Endothelial cell of umbilical vein (primary cell): ENCODE measurements at regions not wholly inside any gene's neighbourhood (a gene's known extent, or its start where the extent isn't known, plus 50 kb on each side); places are given as distances from the start of the nearest gene placed in this dataset.

Source experiments
- CTCF ChIP-seq, 2 donors: IDR thresholded peaks; 1 replicate in 1 of 2; 2 replicates in 1 of 2; pipeline ENCODE4 v1.5.1; 2011; ENCODE audit warnings: low read length in 2 of 2, mild to moderate bottlenecking in 2 of 2, moderate library complexity in 2 of 2, control low read depth in 1 of 2, inconsistent platforms in 1 of 2, low read depth in 1 of 2; ENCODE audit not compliant: insufficient read depth in 1 of 2; ENCODE audit errors: extremely low read depth in 1 of 2
- POLR2A ChIP-seq: IDR thresholded peaks from 2 replicates; pipeline ENCODE4 v1.6.1; 2012; ENCODE audit warnings: low read depth, mild to moderate bottlenecking, control low read depth, low read length
- POLR2AphosphoS5 ChIP-seq: IDR thresholded peaks from 2 replicates; pipeline ENCODE4 v1.6.1; 2012; ENCODE audit warnings: low read depth, mild to moderate bottlenecking, control low read depth, low read length, moderate library complexity; ENCODE audit not compliant: insufficient read depth
- TF ChIP-seq, protein P1 (sequence below): IDR thresholded peaks from 2 replicates; pipeline ENCODE4 v1.6.1; 2011; ENCODE audit not compliant: insufficient read depth, insufficient read length

DNA sequence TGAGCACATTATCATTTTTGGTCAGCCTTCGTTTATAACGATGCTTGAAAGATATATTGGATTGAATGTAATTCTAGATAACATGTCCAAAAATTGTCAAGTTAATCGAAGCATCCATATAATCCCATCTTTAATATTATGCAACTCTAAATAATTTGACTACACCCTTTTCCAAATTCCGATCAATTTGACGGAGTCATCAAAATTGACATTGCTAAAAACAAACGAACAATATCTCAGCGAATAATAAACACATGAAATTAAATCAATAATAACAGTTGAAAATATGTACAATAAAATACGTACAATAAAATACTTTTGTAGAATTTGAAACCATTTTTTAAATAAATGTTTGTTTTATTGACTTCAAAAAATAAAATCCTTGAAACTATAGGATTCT is 1516.4 kb downstream of the EFNB2 start:
- TF ChIP-seq POLR2A (no peak), CTCF (IDR thresholded peaks at IDR 0.05; ENCODE audit: extremely low read depth in 1 of 2, insufficient read depth in 1 of 2, low read depth in 1 of 2, low read length in 2 of 2) (no peak), POLR2AphosphoS5 (no peak)
- TF ChIP-seq, protein P1, sequence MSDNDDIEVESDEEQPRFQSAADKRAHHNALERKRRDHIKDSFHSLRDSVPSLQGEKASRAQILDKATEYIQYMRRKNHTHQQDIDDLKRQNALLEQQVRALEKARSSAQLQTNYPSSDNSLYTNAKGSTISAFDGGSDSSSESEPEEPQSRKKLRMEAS, result no peak
